Spleen (tissue), 7 donors: ENCODE measurements at regions not wholly inside any gene's neighbourhood (a gene's known extent, or its start where the extent isn't known, plus 50 kb on each side); places are given as distances from the start of the nearest gene placed in this dataset.

Experiments used
- POLR2AphosphoS5 ChIP-seq, 3 donors: sonication (generic); formaldehyde crosslinking; IDR thresholded peaks; one replicate each; pipeline ENCODE4 v1.5.1; 2017; ENCODE audit warnings: antibody characterized with exemption in 3 of 3
- TF ChIP-seq, protein P1 (sequence below), 11 experiments: fragments of 200-600 bp in 7 of 11; fragments of 450-650 bp in 4 of 11; sonication (generic) in 4 of 11; IDR thresholded peaks in 8 of 11; conservative IDR thresholded peaks in 3 of 11; 1 replicate in 7 of 11; 2 replicates in 4 of 11; pipeline versions ENCODE4 v1.4.0 to v1.8.0; 2016 to 2021; ENCODE audit warnings: antibody characterized with exemption in 11 of 11, inconsistent platforms in 4 of 11, mild to moderate bottlenecking in 1 of 11
- donor health status: DM: no; HTN: no; CAD: no; lungs with moderate emphysema.
- donor health status: DM: no; HTN: no; CAD: no.
- donor health status: DM: no; HTN: no; CAD: no.

DNA sequence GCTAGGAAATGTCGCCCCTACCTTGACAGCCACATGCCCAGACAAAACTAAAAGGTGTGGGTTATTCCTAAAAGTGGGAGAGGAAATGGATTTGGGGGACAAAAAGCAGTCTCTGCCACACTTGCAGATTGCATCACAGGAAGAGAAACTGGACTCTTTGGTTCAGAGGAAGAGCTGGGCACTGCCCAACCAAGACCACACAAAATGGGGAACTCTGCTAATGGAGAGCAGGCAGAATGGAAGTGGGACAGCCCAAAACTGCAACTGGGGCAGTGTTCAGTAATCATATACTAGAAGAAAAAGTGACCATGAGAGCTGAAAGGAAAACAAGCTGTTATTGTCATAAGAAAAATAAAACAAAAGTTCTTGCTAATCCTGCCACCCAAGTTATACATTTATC, 138.9 kb upstream of the FRMD4B start:
- TF ChIP-seq, protein P1, sequence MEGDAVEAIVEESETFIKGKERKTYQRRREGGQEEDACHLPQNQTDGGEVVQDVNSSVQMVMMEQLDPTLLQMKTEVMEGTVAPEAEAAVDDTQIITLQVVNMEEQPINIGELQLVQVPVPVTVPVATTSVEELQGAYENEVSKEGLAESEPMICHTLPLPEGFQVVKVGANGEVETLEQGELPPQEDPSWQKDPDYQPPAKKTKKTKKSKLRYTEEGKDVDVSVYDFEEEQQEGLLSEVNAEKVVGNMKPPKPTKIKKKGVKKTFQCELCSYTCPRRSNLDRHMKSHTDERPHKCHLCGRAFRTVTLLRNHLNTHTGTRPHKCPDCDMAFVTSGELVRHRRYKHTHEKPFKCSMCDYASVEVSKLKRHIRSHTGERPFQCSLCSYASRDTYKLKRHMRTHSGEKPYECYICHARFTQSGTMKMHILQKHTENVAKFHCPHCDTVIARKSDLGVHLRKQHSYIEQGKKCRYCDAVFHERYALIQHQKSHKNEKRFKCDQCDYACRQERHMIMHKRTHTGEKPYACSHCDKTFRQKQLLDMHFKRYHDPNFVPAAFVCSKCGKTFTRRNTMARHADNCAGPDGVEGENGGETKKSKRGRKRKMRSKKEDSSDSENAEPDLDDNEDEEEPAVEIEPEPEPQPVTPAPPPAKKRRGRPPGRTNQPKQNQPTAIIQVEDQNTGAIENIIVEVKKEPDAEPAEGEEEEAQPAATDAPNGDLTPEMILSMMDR (IDR thresholded peaks at IDR 0.05 in 8 of 11, conservative IDR thresholded peaks at IDR 0.05 in 3 of 11): no peak
- TF ChIP-seq POLR2AphosphoS5 (IDR thresholded peaks at IDR 0.05): no peak
